Naive thymus-derived CD8-positive, alpha-beta T cell (primary cell): ENCODE measurements at regions not wholly inside any gene's neighbourhood (a gene's known extent, or its start where the extent isn't known, plus 50 kb on each side); places are given as distances from the start of the nearest gene placed in this dataset.

ENCODE experiments used
- ATAC-seq, 2 donors: fragments of 150-1000 bp; cut with Tn5 transposase in 1 of 2; sonication (Bioruptor Pico), chemical (Tn5 transposase) in 1 of 2; 1 replicate in 1 of 2; 2 replicates in 1 of 2; pipeline ENCODE4 v1.10.0; 2021; ENCODE audit warnings: mild to moderate bottlenecking in 2 of 2, moderate library complexity in 2 of 2
- POLR2A ChIA-PET: fragments of 350-600 bp; sonication (Branson Sonifier 250); formaldehyde crosslinking; loops from one replicate; lab custom pipeline; 2021; ENCODE audit warnings: antibody characterized with exemption; lab: Charles Lee
- DNase-seq, 10 donors: peaks; one replicate each; pipeline versions ENCODE4 v3.0.0 to v3.0.0-alpha.2; 2020 to 2022
- H3K27ac Mint-ChIP-seq, 10 donors: one replicate each; pipeline ENCODE4 v1.8.0; 2020 to 2022; ENCODE audit warnings: mild to moderate bottlenecking in 10 of 10, mixed read lengths in 10 of 10, moderate library complexity in 4 of 10, inconsistent platforms in 1 of 10
- H3K27me3 Mint-ChIP-seq, 5 donors: one replicate each; pipeline ENCODE4 v1.8.0; 2021 to 2022; ENCODE audit warnings: mixed read lengths in 5 of 5
- H3K36me3 Mint-ChIP-seq, 3 donors: one replicate each; pipeline ENCODE4 v1.8.0; 2020 to 2022; ENCODE audit warnings: mixed read lengths in 3 of 3, mild to moderate bottlenecking in 2 of 3, inconsistent platforms in 1 of 3
- H3K4me1 Mint-ChIP-seq, 4 donors: one replicate each; pipeline ENCODE4 v1.8.0; 2021 to 2022; ENCODE audit warnings: mixed read lengths in 4 of 4
- H3K4me3 Mint-ChIP-seq, 10 donors: one replicate each; pipeline ENCODE4 v1.8.0; 2020 to 2022; ENCODE audit warnings: mild to moderate bottlenecking in 10 of 10, mixed read lengths in 10 of 10, moderate library complexity in 6 of 10, inconsistent platforms in 1 of 10
- H3K9me3 Mint-ChIP-seq, 9 donors: one replicate each; pipeline ENCODE4 v1.8.0; 2020 to 2022; ENCODE audit warnings: mixed read lengths in 9 of 9, mild to moderate bottlenecking in 3 of 9, inconsistent platforms in 1 of 9, moderate library complexity in 1 of 9

DNA sequence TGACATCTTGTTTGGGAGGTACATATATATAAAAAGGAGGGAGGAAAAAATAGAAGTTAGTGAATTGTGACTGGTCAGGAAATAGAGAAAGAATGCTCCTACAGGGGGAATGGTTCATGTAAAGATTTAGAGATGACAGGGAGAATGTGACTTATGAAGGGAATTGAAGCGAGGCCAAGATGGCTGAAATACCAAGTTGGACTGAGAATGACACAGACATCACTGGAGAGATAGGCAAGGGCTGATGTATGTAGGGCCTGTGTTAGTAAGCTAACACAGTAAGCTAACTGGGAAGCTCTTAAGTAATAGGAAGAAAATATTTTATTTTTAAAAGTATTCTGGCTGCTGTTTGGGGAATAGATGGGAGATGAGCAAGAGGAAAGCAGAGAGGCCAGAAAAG is 286.3 kb downstream of the NNT start:
- peaks cover 0 to 2% (median 0%) of the 10 kb centered on the region in 5 donors for H3K27me3 Mint-ChIP-seq
- H3K27ac Mint-ChIP-seq: no peak overlapping the region
- DNase-seq (no peak), ATAC-seq (no peak)
- H3K9me3 Mint-ChIP-seq: peaks cover 0 to 17% (median 0%) of the 10 kb centered on the region in 9 donors
- no peaks in the 10 kb centered on the region for H3K4me1 Mint-ChIP-seq
- H3K4me3 Mint-ChIP-seq: no peak overlapping the region
- POLR2A ChIA-PET: no interaction called here
- no peaks in the 10 kb centered on the region for H3K36me3 Mint-ChIP-seq

DNA sequence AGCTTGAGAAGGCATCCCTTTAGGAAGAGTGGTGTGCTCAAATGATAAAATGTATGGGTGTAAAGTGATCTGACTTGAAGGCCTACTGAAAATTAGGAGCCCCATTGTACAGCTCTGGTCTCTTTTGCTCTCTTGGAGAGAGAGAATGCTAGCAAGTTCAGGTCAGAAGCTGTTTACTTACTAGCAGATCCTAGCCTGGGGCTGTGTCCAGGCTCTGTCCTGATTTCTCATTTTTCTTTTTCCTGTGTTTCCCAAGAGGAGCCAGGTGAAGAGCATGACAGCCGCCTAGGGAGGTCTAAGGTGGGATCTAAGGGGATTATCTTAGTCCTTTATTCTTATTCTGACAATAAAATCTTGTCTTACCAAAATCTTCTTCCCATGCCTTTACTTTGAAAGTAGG is 272.8 kb downstream of the NNT start:
- POLR2A ChIA-PET: no interaction called here
- peaks cover 0 to 3% (median 0%) of the 10 kb centered on the region in 5 donors for H3K27me3 Mint-ChIP-seq

DNA sequence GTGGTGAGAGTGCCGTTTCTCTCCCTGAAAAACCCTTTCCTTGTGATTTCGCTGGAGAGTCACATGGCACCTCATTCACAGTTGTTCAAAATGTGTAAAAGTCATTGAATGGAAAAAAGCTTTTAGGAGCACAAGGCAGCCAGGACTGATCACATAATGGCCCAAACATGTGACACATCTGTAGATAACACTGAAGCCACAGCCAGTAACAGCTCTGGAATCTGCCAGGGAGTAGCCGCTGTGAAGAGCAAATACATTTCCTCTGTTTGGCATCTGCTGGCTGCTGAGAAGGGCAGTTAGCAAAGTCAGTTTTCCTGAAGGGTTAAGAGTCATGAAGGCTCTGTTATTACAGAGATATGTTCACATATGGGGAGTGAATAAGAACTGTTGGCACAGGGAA is 271.8 kb downstream of the NNT start:
- POLR2A ChIA-PET: no interaction called here

More for the DNA sequence above, 272.8 kb downstream of the NNT start:
- DNase-seq: no peak
- ATAC-seq: no peak
- Mint-ChIP-seq H3K36me3 (no peaks in the 10 kb centered on the region), H3K27ac (no peak overlapping the region), H3K4me3 (no peak overlapping the region), H3K4me1 (no peaks in the 10 kb centered on the region), H3K9me3 (peaks cover 0 to 4% (median 0%) of the 10 kb centered on the region in 9 donors)

DNA sequence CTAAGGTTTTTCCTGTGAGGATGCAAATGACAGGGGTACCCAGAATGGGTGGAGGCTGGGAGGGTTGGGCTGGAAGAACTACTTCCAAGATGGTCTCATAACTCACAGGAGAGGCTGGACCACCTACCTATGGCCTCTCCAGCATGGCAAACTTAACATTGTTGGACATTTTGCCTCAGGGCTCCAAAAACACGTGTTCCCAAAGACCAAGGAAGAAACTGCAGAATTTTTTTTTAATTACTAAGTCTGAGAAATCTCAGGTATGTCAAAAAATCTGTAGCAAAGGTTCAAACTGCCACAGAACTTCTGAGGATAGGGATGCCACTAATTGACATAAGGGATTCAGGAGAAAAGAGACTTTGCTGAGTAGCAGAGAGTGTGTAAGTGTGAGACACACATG is 270.8 kb downstream of the NNT start:
- Mint-ChIP-seq H3K36me3 (no peaks in the 10 kb centered on the region), H3K4me1 (no peaks in the 10 kb centered on the region), H3K9me3 (peaks cover 0 to 4% (median 0%) of the 10 kb centered on the region in 9 donors), H3K27me3 (peaks cover 0 to 3% (median 0%) of the 10 kb centered on the region in 5 donors), H3K27ac (peak overlapping the region in 1 of 10 donors; percentile 51), H3K4me3 (no peak overlapping the region)
- ATAC-seq: no peak
- DNase-seq: no peak
- POLR2A ChIA-PET: no interaction called here

More for the DNA sequence above, 271.8 kb downstream of the NNT start:
- H3K36me3 Mint-ChIP-seq: no peaks in the 10 kb centered on the region
- no peaks in the 10 kb centered on the region for H3K4me1 Mint-ChIP-seq
- ATAC-seq: no peak
- no peak overlapping the region for H3K27ac Mint-ChIP-seq
- peaks cover 0 to 3% (median 0%) of the 10 kb centered on the region in 5 donors for H3K27me3 Mint-ChIP-seq
- H3K4me3 Mint-ChIP-seq: no peak overlapping the region
- no peak for DNase-seq
- peaks cover 0 to 4% (median 0%) of the 10 kb centered on the region in 9 donors for H3K9me3 Mint-ChIP-seq

DNA sequence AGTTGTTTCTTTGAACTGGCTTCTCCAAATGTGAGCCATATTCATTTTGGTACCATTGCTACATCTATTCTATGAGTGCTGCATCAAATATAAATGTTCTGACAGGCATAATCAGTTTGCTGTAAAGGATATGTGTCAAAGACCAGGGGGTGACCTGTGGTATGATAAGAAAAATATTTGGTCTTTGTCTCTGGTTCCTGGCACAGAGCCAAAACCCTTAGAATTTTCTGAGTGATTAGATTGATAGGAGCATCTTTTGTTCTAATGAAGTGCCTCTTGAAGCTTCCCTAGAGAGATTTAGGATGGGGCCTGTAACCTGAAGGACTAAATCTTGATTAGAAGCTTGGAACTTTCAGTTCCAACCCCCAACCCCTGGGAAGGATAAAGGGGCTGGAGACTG is 256.3 kb downstream of the NNT start:
- Mint-ChIP-seq H3K4me1 (no peaks in the 10 kb centered on the region), H3K27ac (no peak overlapping the region), H3K9me3 (peaks cover 0 to 3% (median 0%) of the 10 kb centered on the region in 9 donors), H3K4me3 (no peak overlapping the region), H3K27me3 (peaks cover 0 to 14% (median 0%) of the 10 kb centered on the region in 5 donors), H3K36me3 (no peaks in the 10 kb centered on the region)
- POLR2A ChIA-PET: no interaction called here
- ATAC-seq (no peak), DNase-seq (no peak)

DNA sequence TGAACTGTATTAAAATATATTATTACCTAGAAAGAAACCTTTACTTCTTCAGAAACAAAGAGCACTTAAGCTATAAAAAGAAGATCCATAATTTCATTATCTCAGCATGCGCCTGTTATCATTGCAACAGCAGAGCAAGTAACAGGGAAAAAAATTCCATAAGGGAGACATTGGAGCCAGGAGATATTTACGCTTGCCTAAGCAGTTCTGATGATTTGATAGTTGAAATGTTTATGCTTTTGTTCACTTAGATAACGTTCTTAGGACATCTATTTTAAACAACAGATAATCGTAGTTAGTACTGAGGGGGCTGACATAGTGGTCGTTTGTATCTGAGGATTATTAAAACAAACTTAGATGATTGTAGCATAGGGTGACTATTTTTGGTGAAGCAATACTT is 252.5 kb downstream of the NNT start:
- no peaks in the 10 kb centered on the region for H3K36me3 Mint-ChIP-seq
- peaks cover 0 to 6% (median 0%) of the 10 kb centered on the region in 9 donors for H3K9me3 Mint-ChIP-seq
- POLR2A ChIA-PET: no interaction called here
- ATAC-seq (no peak), DNase-seq (no peak)
- no peak overlapping the region for H3K27ac Mint-ChIP-seq
- H3K4me3 Mint-ChIP-seq: no peak overlapping the region
- H3K27me3 Mint-ChIP-seq: peaks cover 0 to 12% (median 0%) of the 10 kb centered on the region in 5 donors
- H3K4me1 Mint-ChIP-seq: no peaks in the 10 kb centered on the region

DNA sequence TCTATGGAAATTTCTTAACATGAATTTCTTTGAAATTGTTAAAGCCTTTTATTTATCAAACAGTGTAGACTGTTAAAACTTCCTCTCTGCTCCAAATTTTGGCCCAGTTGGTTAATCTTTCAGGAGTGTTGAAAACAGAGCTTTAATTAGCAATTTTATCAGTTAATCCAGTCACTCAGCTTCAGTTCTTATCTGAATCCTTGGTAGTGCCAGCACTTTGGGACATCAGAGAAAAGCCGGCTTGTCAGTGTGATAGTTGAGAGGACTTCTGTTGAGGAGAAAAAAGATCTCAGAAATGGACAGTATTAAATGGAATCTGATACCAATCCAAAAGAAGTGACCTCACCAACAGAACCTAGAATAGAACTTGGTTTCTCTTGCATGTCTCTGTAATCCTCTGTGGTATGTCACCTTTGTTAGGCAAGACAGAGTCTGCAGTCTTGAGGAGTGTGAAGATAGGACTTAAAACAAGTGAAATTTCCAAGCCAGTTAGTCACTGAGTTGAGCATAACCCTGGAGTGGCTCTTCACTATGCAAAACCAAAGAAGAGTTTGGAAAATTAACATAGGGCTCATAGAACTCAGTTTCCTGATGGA is 251.8 kb downstream of the NNT start:
- H3K36me3 Mint-ChIP-seq: no peaks in the 10 kb centered on the region
- peaks cover 0 to 14% (median 3%) of the 10 kb centered on the region in 5 donors for H3K27me3 Mint-ChIP-seq
- H3K27ac Mint-ChIP-seq: no peak overlapping the region
- POLR2A ChIA-PET: no interaction called here
- ATAC-seq: no peak
- no peak for DNase-seq
- no peaks in the 10 kb centered on the region for H3K4me1 Mint-ChIP-seq
- peaks cover 0 to 9% (median 0%) of the 10 kb centered on the region in 9 donors for H3K9me3 Mint-ChIP-seq
- no peak overlapping the region for H3K4me3 Mint-ChIP-seq

DNA sequence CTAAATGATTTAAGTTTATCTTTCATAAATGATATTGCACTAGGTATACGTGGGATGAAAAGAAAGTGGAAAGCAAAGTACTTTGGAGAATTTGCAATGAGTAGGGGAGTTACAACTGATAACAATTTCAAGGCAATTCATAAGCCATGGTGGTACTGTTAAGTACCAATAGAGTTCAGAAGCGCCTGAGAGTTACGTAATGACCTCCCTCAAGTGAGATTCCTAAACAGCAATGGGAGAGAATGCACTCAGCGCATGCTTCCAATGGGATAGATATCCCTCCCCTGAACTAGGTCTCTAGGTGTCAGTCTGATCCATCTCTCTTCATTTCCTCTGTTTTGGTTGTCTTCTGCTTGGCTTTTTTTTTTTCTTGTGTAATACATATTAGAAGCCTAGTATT is 249.3 kb downstream of the NNT start:
- peaks cover 0 to 8% (median 0%) of the 10 kb centered on the region in 9 donors for H3K9me3 Mint-ChIP-seq
- DNase-seq (no peak), ATAC-seq (no peak)
- POLR2A ChIA-PET: no interaction called here
- no peaks in the 10 kb centered on the region for H3K4me1 Mint-ChIP-seq
- H3K27me3 Mint-ChIP-seq: peaks cover 0 to 12% (median 3%) of the 10 kb centered on the region in 5 donors
- no peak overlapping the region for H3K4me3 Mint-ChIP-seq
- H3K27ac Mint-ChIP-seq: no peak overlapping the region
- no peaks in the 10 kb centered on the region for H3K36me3 Mint-ChIP-seq

DNA sequence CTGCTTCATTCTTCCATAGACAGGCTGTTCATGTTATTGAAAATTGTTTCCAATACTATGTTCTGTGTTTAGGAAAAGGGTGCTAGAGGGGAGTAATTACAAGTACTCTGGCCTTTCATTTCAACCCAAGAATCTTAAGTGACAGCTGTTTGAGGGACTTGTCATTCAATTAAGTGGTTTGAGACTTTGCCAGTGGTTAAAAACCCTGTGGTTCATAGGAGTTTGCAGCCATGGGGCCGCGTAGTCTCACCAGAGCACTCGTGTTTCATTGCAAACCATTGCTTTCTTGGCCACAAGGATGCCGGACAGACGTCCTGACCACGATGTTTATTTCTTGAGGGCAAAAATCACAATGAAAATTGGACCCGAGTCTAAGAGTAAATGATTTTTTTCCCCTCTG is 248.8 kb downstream of the NNT start:
- Mint-ChIP-seq H3K4me1 (no peaks in the 10 kb centered on the region), H3K36me3 (no peaks in the 10 kb centered on the region), H3K9me3 (peaks cover 0 to 8% (median 0%) of the 10 kb centered on the region in 9 donors), H3K27ac (no peak overlapping the region), H3K4me3 (no peak overlapping the region), H3K27me3 (peaks cover 0 to 13% (median 3%) of the 10 kb centered on the region in 5 donors)
- no peak for ATAC-seq
- POLR2A ChIA-PET: no interaction called here
- no peak for DNase-seq

DNA sequence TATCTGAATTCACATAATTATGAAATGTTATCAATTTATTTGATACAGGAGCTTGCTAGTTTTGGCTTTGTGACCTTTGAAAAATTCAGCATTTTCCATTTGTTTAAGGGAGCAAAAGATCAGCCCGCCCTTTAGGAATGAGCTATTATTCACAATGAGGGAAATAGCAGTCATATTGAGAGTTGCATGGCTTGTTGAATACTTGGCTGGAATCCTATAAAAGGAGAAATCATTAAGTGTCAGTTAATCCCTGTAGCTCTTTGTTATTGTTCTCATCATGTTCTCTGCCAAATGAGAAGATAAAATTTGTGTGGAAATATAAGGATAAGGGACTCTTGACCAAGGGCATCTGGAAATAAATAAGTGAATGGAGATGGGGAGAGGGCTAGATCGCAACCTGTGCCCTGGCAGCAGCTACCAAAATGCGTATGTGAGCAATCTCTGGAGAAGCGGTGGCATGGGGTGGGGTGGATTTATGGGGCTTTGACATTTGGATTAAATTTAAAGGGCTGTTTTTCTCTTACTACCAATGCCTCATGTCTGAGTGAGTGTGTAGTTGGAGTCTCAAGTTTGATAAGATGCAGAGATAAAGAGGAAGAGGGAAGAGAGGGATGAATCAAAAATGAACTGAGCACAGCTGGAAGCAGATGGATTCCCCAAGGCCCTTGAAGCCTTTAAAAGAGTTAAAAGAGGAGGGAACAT is 237.6 kb downstream of the NNT start:
- Mint-ChIP-seq H3K27me3 (peaks cover 0 to 6% (median 0%) of the 10 kb centered on the region in 5 donors), H3K4me1 (no peaks in the 10 kb centered on the region), H3K36me3 (no peaks in the 10 kb centered on the region), H3K4me3 (no peak overlapping the region), H3K27ac (no peak overlapping the region), H3K9me3 (peaks cover 0 to 14% (median 3%) of the 10 kb centered on the region in 9 donors)
- POLR2A ChIA-PET: no interaction called here
- no peak for DNase-seq
- ATAC-seq: no peak

DNA sequence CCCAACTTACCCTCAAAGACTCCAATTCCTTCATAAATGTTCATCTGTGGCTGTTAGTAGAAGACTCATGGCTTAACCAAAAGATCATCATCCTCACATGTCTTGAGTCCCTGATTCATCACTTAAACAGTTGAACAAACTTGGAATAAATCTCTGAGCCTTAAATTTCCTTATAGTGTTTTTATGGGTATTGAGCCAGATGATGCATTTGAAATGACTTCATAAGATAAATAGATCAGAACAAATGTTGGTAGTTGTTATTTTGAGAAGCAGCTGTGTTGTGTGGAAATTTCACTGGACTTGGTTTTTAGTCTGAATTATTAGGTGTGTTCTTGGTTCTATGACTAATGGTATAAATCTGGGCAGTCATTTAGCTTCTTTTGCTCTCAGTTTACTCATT is 236.2 kb downstream of the NNT start:
- no peak for ATAC-seq
- H3K27ac Mint-ChIP-seq: no peak overlapping the region
- no peaks in the 10 kb centered on the region for H3K4me1 Mint-ChIP-seq
- DNase-seq: no peak
- H3K4me3 Mint-ChIP-seq: no peak overlapping the region
- H3K36me3 Mint-ChIP-seq: no peaks in the 10 kb centered on the region
- H3K9me3 Mint-ChIP-seq: peaks cover 0 to 14% (median 4%) of the 10 kb centered on the region in 9 donors
- POLR2A ChIA-PET: no interaction called here
- peaks cover 0 to 12% (median 0%) of the 10 kb centered on the region in 5 donors for H3K27me3 Mint-ChIP-seq

DNA sequence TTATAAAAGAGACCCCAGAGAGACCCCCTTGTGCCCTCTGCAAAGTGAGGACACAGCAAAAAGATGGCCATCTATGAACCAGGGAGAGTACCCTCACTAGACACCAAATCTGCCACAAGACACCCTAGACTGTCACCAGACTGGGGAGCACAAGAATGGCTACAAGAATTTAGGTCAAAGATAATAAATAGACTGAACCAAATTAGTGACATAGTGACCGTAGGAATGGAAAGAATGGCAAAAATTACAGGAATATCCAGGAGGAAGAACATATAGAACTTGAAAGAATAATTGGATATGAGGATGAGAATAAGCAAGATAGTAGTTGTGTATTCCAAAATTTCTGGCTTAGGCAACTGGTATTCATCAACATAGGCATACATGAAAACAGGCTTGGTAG is 235.0 kb downstream of the NNT start:
- POLR2A ChIA-PET: no interaction called here

DNA sequence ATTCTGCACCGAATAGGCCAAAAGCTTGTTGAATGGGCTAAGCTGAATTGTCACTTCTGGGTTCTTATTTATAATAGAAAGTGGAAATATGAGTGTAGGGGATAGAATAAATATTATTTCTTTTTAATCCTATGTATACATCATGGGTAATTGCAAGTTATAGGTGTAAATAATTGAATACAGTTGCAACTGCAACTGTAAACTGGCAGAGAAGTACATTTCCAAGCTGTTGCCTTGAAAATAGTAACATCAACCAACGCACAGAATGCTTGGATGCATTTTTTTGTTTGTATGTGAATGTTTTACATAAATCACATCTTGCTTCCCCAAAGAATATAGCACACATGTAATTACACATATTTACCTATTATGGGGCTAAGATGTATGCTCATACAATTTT is 234.1 kb downstream of the NNT start:
- H3K36me3 Mint-ChIP-seq: no peaks in the 10 kb centered on the region
- no peak for ATAC-seq
- H3K4me3 Mint-ChIP-seq: no peak overlapping the region
- H3K9me3 Mint-ChIP-seq: peaks cover 0 to 5% (median 2%) of the 10 kb centered on the region in 9 donors
- H3K4me1 Mint-ChIP-seq: no peaks in the 10 kb centered on the region
- no peak overlapping the region for H3K27ac Mint-ChIP-seq
- DNase-seq: no peak
- peaks cover 0 to 6% (median 0%) of the 10 kb centered on the region in 5 donors for H3K27me3 Mint-ChIP-seq
- POLR2A ChIA-PET: no interaction called here

More for the DNA sequence above, 235.0 kb downstream of the NNT start:
- Mint-ChIP-seq H3K4me1 (no peaks in the 10 kb centered on the region), H3K4me3 (no peak overlapping the region), H3K36me3 (no peaks in the 10 kb centered on the region), H3K9me3 (peaks cover 0 to 10% (median 4%) of the 10 kb centered on the region in 9 donors), H3K27me3 (peaks cover 0 to 12% (median 0%) of the 10 kb centered on the region in 5 donors), H3K27ac (no peak overlapping the region)
- no peak for DNase-seq
- no peak for ATAC-seq
